Lower lobe of right lung (tissue), 2 donors: ENCODE measurements at regions not wholly inside any gene's neighbourhood (a gene's known extent, or its start where the extent isn't known, plus 50 kb on each side); places are given as distances from the start of the nearest gene placed in this dataset.

ENCODE experiments used
- ATAC-seq, 2 donors: fragments of 200-7000 bp; cut with Tn5 transposase; one replicate each; pipeline ENCODE4 v1.9.1; 2020 to 2022; ENCODE audit warnings: mild to moderate bottlenecking in 2 of 2, moderate library complexity in 2 of 2
- DNase-seq: peaks from one replicate; pipeline ENCODE4 v3.0.0-alpha.2; 2020
- H3K27ac ChIP-seq: fragments of 200-600 bp; one replicate; pipeline ENCODE4 v1.8.0; 2022
- H3K27me3 ChIP-seq: fragments of 200-600 bp; one replicate; pipeline ENCODE4 v1.8.0; 2022; ENCODE audit warnings: low read depth
- H3K36me3 ChIP-seq: fragments of 200-600 bp; one replicate; pipeline ENCODE4 v1.8.0; 2022; ENCODE audit warnings: mild to moderate bottlenecking
- H3K4me1 ChIP-seq: fragments of 200-600 bp; one replicate; pipeline ENCODE4 v1.8.0; 2022
- H3K4me3 ChIP-seq: fragments of 200-600 bp; one replicate; pipeline ENCODE4 v1.8.0; 2022; ENCODE audit warnings: mild to moderate bottlenecking
- H3K9me3 ChIP-seq: fragments of 200-600 bp; one replicate; pipeline ENCODE4 v1.8.0; 2022
- intact Hi-C: fragments of 100-400 bp; cut with DNase I; formaldehyde crosslinking; loops from one replicate; pipeline ENCODE4 v1.11.0; 2022
- TF ChIP-seq, protein P1 (sequence below): fragments of 200-600 bp; IDR thresholded peaks from one replicate; pipeline ENCODE4 v1.8.0; 2022; ENCODE audit warnings: antibody characterized with exemption, mild to moderate bottlenecking
- donor health status: DM: no; HTN: yes; CAD: no; lungs with severe emphysema.

GRCh38 chr11:21893565-21893867 is 299.4 kb upstream of the ANO5 start:
- ATAC-seq (no peak), DNase-seq (no peak)
- no peak overlapping the region for H3K27ac ChIP-seq
- no peaks in the 10 kb centered on the region for H3K4me1 ChIP-seq
- no peaks in the 10 kb centered on the region for H3K36me3 ChIP-seq
- H3K9me3 ChIP-seq = no peaks in the 10 kb centered on the region
- intact Hi-C loops = no loop called here
- TF ChIP-seq, protein P1, sequence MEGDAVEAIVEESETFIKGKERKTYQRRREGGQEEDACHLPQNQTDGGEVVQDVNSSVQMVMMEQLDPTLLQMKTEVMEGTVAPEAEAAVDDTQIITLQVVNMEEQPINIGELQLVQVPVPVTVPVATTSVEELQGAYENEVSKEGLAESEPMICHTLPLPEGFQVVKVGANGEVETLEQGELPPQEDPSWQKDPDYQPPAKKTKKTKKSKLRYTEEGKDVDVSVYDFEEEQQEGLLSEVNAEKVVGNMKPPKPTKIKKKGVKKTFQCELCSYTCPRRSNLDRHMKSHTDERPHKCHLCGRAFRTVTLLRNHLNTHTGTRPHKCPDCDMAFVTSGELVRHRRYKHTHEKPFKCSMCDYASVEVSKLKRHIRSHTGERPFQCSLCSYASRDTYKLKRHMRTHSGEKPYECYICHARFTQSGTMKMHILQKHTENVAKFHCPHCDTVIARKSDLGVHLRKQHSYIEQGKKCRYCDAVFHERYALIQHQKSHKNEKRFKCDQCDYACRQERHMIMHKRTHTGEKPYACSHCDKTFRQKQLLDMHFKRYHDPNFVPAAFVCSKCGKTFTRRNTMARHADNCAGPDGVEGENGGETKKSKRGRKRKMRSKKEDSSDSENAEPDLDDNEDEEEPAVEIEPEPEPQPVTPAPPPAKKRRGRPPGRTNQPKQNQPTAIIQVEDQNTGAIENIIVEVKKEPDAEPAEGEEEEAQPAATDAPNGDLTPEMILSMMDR = no peak
- no peak overlapping the region for H3K4me3 ChIP-seq
- H3K27me3 ChIP-seq = no peaks in the 10 kb centered on the region

DNA sequence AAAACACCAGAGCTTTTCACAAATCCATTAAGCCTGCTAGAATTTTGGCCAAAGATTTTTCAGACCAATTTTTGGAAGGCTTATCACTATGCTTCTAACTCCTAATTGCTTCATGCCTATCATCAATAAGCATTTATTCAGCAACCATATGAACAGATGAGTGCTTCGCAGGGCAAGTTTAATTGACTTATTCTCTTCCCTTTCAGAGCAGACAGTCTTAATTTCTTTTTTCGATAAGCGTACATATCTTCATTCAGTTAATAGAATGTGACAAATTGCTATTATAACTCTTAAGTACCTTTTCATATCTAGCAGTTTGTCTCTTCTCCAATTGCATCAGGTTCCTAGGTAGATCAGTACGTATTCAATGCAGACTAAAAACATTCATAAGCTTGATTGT is 298.4 kb upstream of the ANO5 start:
- Histone ChIP-seq H3K4me3 (no peak overlapping the region), H3K27me3 (no peaks in the 10 kb centered on the region), H3K9me3 (no peaks in the 10 kb centered on the region), H3K4me1 (no peaks in the 10 kb centered on the region), H3K27ac (no peak overlapping the region), H3K36me3 (no peaks in the 10 kb centered on the region)
- TF ChIP-seq, protein P1 = no peak
- intact Hi-C loops = no loop called here
- DNase-seq (no peak), ATAC-seq (no peak)

DNA sequence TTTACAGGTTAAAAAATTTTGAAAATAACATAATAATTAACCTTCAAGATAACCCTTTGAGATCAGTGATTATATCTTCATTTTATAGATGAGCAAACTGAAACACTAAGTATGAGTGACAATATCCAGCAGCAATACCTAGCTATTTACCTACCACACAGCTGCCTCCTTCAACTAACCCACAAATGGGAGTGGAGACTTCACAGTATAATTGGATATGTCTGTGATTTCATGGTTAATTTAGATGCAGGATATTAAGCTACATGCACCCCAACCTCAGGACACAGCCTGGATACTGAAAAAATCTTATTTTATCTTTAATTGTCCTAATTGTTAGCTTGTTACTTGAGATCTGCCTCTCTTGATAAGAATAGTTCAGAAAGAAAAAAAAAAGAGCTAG is 297.2 kb upstream of the ANO5 start:
- TF ChIP-seq, protein P1 = no peak

GRCh38 chr11:21896216-21896615 is 296.7 kb upstream of the ANO5 start:
- ATAC-seq = no peak
- Histone ChIP-seq H3K27ac (no peak overlapping the region), H3K36me3 (no peaks in the 10 kb centered on the region), H3K27me3 (no peaks in the 10 kb centered on the region), H3K4me1 (no peaks in the 10 kb centered on the region), H3K4me3 (no peak overlapping the region), H3K9me3 (no peaks in the 10 kb centered on the region)
- no peak for DNase-seq
- TF ChIP-seq, protein P1 = no peak
- intact Hi-C loops = no loop called here

More for the DNA sequence above, 297.2 kb upstream of the ANO5 start:
- Histone ChIP-seq H3K36me3 (no peaks in the 10 kb centered on the region), H3K4me1 (no peaks in the 10 kb centered on the region), H3K4me3 (no peak overlapping the region), H3K27ac (no peak overlapping the region), H3K9me3 (no peaks in the 10 kb centered on the region), H3K27me3 (no peaks in the 10 kb centered on the region)
- intact Hi-C loops = no loop called here
- ATAC-seq (no peak), DNase-seq (no peak)

GRCh38 chr11:21896746-21897602 is 295.9 kb upstream of the ANO5 start:
- Histone ChIP-seq H3K9me3 (no peaks in the 10 kb centered on the region), H3K27ac (no peak overlapping the region), H3K36me3 (no peaks in the 10 kb centered on the region), H3K27me3 (no peaks in the 10 kb centered on the region), H3K4me1 (no peaks in the 10 kb centered on the region), H3K4me3 (no peak overlapping the region)
- intact Hi-C loops = no loop called here
- peak; percentile 68 to 70 for ATAC-seq
- TF ChIP-seq, protein P1 = no peak
- DNase-seq = no peak
